HUDEP-2 (cell line): ENCODE measurements at regions not wholly inside any gene's neighbourhood (a gene's known extent, or its start where the extent isn't known, plus 50 kb on each side); places are given as distances from the start of the nearest gene placed in this dataset.

Source experiments
- DNase-seq, 76 experiments: peaks; one replicate each; lab custom pipeline; 2025; ENCODE audit not compliant: unreplicated experiment in 76 of 76; lab: John Stamatoyannopoulos, UW

GRCh38 chr1:81409262-81409661 is 391.5 kb upstream of the ADGRL2 start:
- DNase-seq: no peak

GRCh38 chr1:81408419-81408818 is 392.3 kb upstream of the ADGRL2 start:
- DNase-seq: no peak

- DNase-seq: no peak
Measured at GRCh38 chr1:81407000-81407821, 393.5 kb upstream of the ADGRL2 start.

GRCh38 chr1:81406292-81406999 is 394.3 kb upstream of the ADGRL2 start:
- DNase-seq: no peak

- no peak for DNase-seq
Measured at GRCh38 chr1:81398041-81398440, 402.7 kb upstream of the ADGRL2 start.

- no peak for DNase-seq
Measured at GRCh38 chr1:81392526-81393226, 408.1 kb upstream of the ADGRL2 start.

- no peak for DNase-seq
Measured at GRCh38 chr1:81391125-81391828, 409.5 kb upstream of the ADGRL2 start.

- DNase-seq: no peak
Measured at GRCh38 chr1:81388435-81388834, 412.3 kb upstream of the ADGRL2 start.

- no peak for DNase-seq
Measured at GRCh38 chr1:81387446-81387845, 413.3 kb upstream of the ADGRL2 start.

GRCh38 chr1:81382561-81382960 is 418.2 kb upstream of the ADGRL2 start:
- no peak for DNase-seq

GRCh38 chr1:81381881-81382280 is 418.9 kb upstream of the ADGRL2 start:
- no peak for DNase-seq

- DNase-seq: no peak
Measured at GRCh38 chr1:81380436-81380835, 420.3 kb upstream of the ADGRL2 start.

GRCh38 chr1:81379430-81379829 is 421.3 kb upstream of the ADGRL2 start:
- no peak for DNase-seq

GRCh38 chr1:81377406-81377805 is 423.3 kb upstream of the ADGRL2 start:
- DNase-seq: no peak

GRCh38 chr1:81375884-81376548 is 424.7 kb upstream of the ADGRL2 start:
- DNase-seq: no peak

GRCh38 chr1:81374481-81374880 is 426.3 kb upstream of the ADGRL2 start:
- no peak for DNase-seq

- DNase-seq: no peak
Measured at GRCh38 chr1:81371864-81372263, 428.9 kb upstream of the ADGRL2 start.

- no peak for DNase-seq
Measured at GRCh38 chr1:81369833-81370232, 430.9 kb upstream of the ADGRL2 start.

GRCh38 chr1:81366173-81366572 is 434.6 kb upstream of the ADGRL2 start:
- no peak for DNase-seq

GRCh38 chr1:81364088-81364487 is 436.6 kb upstream of the ADGRL2 start:
- DNase-seq: no peak
